GM13976 (cell line): ENCODE measurements at regions not wholly inside any gene's neighbourhood (a gene's known extent, or its start where the extent isn't known, plus 50 kb on each side); places are given as distances from the start of the nearest gene placed in this dataset.

Source experiments
- DNase-seq: peaks from one replicate; pipeline ENCODE4 v3.0.0; 2012; ENCODE audit warnings: low spot score
- in situ Hi-C: fragments of 300-500 bp; cut with MboI; formaldehyde crosslinking; loops from one replicate; pipeline ENCODE4 v1.12.0; 2022; ENCODE audit warnings: low sequenced_read_pairs, mixed read lengths, inconsistent platforms; ENCODE audit not compliant: unreplicated experiment
- TF ChIP-seq, protein P1 (sequence below): IDR thresholded peaks from 2 replicates; pipeline ENCODE4 v1.5.1; 2012; ENCODE audit warnings: borderline replicate concordance, mild to moderate bottlenecking; ENCODE audit not compliant: insufficient read depth; ENCODE audit errors: extremely low read depth, missing control alignments, control extremely low read depth

DNA sequence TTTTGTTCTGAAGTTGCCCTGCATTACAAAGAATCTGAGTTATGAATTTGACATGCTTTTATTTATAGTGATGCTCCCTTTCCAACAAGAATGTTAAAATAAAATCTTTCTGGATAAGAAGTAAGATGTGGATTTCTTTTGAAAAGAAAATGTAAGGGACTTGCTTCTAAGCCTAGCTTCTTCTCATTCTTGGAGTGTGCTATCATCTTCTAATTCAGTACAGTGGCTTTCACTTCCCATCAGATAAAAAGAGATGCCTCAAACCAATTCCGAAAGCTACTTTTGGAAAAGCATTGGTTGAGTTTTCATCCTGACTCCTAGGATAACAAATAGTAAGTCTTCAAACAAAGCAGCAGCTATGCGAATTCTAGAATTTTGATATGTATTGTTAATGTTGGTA is 197.0 kb upstream of the ZPLD1 start:
- TF ChIP-seq, protein P1, sequence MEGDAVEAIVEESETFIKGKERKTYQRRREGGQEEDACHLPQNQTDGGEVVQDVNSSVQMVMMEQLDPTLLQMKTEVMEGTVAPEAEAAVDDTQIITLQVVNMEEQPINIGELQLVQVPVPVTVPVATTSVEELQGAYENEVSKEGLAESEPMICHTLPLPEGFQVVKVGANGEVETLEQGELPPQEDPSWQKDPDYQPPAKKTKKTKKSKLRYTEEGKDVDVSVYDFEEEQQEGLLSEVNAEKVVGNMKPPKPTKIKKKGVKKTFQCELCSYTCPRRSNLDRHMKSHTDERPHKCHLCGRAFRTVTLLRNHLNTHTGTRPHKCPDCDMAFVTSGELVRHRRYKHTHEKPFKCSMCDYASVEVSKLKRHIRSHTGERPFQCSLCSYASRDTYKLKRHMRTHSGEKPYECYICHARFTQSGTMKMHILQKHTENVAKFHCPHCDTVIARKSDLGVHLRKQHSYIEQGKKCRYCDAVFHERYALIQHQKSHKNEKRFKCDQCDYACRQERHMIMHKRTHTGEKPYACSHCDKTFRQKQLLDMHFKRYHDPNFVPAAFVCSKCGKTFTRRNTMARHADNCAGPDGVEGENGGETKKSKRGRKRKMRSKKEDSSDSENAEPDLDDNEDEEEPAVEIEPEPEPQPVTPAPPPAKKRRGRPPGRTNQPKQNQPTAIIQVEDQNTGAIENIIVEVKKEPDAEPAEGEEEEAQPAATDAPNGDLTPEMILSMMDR = no peak
- in situ Hi-C loops = no loop called here
- DNase-seq = no peak

DNA sequence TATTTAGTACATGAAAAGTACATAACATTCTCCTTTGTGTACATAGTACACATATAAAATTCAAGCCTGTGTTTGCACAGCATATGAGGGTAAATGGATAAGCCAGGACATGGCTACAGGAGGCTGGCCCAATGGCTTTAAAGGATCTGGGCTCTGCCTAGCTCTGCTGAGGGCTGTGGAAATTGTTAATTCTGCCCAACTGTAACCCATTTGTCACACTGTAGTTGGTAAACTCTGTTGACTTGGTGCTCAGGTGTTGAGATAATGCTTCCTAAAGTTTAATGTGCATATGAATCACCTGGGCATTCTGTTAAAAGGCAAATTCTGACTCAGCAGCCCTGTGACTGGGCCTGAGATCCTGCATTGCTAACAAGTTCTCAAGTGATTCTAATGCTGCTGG is 196.5 kb upstream of the ZPLD1 start:
- DNase-seq = no peak
- TF ChIP-seq, protein P1 = no peak
- in situ Hi-C loops = no loop called here

DNA sequence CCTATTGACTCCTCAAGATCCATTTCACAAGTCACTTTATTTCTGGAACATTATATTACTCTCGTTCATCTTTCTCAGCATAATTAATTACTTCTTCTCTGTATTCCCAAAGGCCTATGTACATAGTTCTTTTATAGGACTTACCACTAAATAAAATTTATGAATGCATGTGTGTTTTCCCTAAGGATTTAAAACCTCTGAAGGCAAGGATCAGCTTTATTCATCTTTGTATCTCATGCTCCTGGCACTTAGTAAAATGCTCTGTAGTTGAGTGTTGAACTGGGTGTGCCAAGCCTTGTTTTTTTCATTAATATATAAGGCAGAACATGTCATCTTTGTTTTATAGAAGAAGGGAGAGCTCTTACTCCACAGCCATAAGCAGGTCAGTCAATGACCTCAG is 194.1 kb upstream of the ZPLD1 start:
- no peak for DNase-seq
- in situ Hi-C loops = no loop called here
- TF ChIP-seq, protein P1 = no peak

DNA sequence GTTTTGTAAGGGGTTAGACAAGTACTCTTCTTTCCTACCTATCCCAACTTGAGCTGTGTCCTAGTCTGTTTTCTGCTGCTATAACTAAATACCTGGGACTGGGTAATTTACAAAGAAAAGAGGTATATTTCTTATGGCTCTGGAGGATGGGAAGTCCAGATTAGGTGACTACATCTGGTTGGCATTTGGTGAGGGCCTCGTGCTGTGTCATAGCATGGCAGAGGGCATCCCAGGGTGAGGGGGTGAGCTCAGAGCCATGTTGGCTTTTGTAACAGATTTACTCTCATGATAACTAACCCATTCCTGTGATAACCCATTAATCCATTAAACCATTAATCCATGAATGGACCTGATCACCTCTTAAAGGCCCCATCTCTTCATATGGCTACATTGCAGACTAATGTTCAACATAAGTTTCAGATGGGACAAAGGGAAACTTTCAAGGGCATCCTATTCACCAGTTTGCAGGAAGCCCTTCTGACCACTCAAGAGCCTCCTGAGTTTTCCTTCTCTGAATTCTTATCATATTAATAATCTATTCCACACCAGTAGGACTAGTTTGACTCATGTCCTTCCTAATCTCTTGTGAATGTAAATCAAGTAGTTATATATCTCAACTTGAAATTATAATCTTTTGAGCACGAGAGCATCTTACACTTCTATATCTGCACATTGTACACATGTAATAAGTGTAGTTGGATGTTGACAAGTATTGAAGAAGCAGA is 185.7 kb upstream of the ZPLD1 start:
- in situ Hi-C loops = no loop called here
- TF ChIP-seq, protein P1 = no peak
- DNase-seq = no peak

DNA sequence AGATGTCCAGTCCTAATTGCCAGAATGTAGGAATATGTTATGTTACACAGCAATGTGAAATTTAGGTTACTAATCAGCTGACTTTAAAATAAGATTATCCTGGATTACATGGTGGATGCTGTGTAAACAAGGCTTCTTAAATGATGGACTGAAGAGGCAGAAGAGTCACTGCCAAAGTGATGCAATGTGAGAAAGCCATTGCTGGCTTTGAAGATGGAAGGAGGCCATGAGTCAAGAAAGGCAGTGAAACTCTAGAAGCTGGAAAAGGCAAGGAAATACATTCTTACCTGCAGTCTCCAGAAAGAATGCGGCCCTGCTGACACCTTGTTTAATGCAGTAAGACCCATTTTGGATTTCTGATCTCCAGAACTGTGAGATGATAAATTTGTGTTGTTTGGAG is 179.1 kb upstream of the ZPLD1 start:
- in situ Hi-C loops = no loop called here
- no peak for DNase-seq
- TF ChIP-seq, protein P1 = no peak

DNA sequence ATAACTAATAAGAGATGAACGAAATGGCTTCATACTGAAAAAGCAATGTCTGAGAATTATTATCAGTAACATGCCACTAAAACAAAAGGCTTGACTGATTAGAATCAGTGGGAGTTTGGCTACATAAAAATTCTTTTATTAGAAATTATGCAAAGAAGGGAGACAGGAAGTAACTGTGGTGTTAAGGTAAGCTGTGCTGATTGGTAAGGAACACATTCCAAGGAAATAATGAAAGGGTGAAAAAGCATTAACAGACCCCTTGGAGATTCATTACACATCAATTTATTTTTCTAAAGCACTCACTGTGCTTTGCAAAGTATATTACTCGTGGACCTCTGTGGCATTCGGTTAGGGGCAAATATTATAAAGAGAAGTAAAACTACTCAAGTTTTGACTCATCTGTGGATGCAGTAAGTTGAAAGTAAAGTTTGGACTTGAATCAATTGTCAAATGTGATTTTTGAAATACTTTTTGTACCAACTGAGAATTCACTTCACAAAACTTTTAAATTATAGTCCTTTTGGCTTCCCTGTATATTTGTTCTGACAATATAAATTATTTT is 176.1 kb upstream of the ZPLD1 start:
- TF ChIP-seq, protein P1 = no peak
- peak; percentile 32 for DNase-seq
- in situ Hi-C loops = no loop called here
